Gastrocnemius medialis (tissue), 4 donors: ENCODE measurements at regions not wholly inside any gene's neighbourhood (a gene's known extent, or its start where the extent isn't known, plus 50 kb on each side); places are given as distances from the start of the nearest gene placed in this dataset.

Experiments
- ATAC-seq, 2 donors: fragments of 150-250 bp; one replicate each; pipeline ENCODE4 v1.9.1; 2016
- DNase-seq, 2 donors: peaks; one replicate each; pipeline ENCODE4 v3.0.0-alpha.2; 2019
- H3K27ac ChIP-seq, 4 donors: fragments of 200-600 bp; sonication (generic); 1 replicate in 1 of 4; 2 replicates in 3 of 4; pipeline ENCODE4 v1.5.1; 2016 to 2018; ENCODE audit warnings: mild to moderate bottlenecking in 2 of 4, moderate library complexity in 1 of 4
- H3K27me3 ChIP-seq, 3 donors: fragments of 200-600 bp; sonication (generic) in 2 of 3; 1 replicate in 1 of 3; 2 replicates in 2 of 3; pipeline versions ENCODE4 v1.5.1 to v1.6.0; 2016 to 2019; ENCODE audit warnings: mild to moderate bottlenecking in 1 of 3, moderate library complexity in 1 of 3
- H3K36me3 ChIP-seq, 2 donors: fragments of 200-600 bp; sonication (generic) in 1 of 2; one replicate each; pipeline ENCODE4 v1.5.1; 2017 to 2018
- H3K4me1 ChIP-seq, 2 donors: fragments of 200-600 bp; sonication (generic) in 1 of 2; one replicate each; pipeline ENCODE4 v1.5.1; 2016 to 2017; ENCODE audit warnings: mild to moderate bottlenecking in 2 of 2
- H3K4me3 ChIP-seq, 4 donors: fragments of 200-600 bp; sonication (generic) in 3 of 4; 1 replicate in 1 of 4; 2 replicates in 3 of 4; pipeline ENCODE4 v1.5.1; 2016 to 2019; ENCODE audit warnings: mild to moderate bottlenecking in 2 of 4
- H3K9me3 ChIP-seq, 3 donors: fragments of 200-600 bp; sonication (generic) in 2 of 3; 1 replicate in 1 of 3; 2 replicates in 2 of 3; pipeline ENCODE4 v1.5.1; 2016 to 2019
- POLR2A ChIP-seq, 2 donors: fragments of 450-650 bp; IDR thresholded peaks; one replicate each; pipeline ENCODE4 v1.6.1; 2017; ENCODE audit warnings: antibody characterized with exemption in 2 of 2, mild to moderate bottlenecking in 2 of 2, moderate library complexity in 2 of 2
- in situ Hi-C, 4 donors: fragments of 200-750 bp; cut with MboI; loops; one replicate each; pipeline versions ENCODE4 v1.15.0 to v1.8.0; 2017; ENCODE audit warnings: low sequenced_read_pairs in 4 of 4
- intact Hi-C: fragments of 100-400 bp; cut with DNase I; formaldehyde crosslinking; loops from one replicate; pipeline ENCODE4 v1.15.1; 2023; ENCODE audit warnings: low total_unique reads
- TF ChIP-seq, protein P1 (sequence below), 5 experiments: fragments of 450-650 bp in 3 of 5; fragments of 200-600 bp in 2 of 5; sonication (generic) in 2 of 5; IDR thresholded peaks in 4 of 5; conservative IDR thresholded peaks in 1 of 5; 1 replicate in 4 of 5; 2 replicates in 1 of 5; pipeline ENCODE4 v1.5.1; 2016 to 2019; ENCODE audit warnings: antibody characterized with exemption in 5 of 5, mild to moderate bottlenecking in 3 of 5, moderate library complexity in 3 of 5

DNA sequence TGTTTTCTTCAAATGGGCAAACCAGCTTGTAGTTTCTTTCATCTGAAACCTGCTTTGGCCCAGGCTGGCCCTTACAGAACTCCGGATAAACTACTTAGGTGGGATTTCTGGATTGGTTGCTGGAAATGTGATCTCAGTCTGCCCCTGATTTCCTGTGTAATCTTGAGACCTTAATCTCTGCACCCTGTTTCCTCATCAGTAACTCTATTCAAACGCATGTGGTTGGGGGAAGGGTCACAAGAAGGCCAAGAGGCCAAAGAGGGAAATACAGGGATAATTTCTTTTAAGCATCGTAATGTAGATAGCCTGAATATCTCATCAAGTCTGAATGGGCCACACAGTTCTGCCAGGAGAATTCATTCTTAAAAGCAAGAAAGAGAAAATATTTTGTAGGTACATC, 483.6 kb downstream of the LTN1 start:
- in situ Hi-C loops: no loop called here
- Histone ChIP-seq H3K27ac (no peak overlapping the region), H3K27me3 (no peaks in the 10 kb centered on the region)

DNA sequence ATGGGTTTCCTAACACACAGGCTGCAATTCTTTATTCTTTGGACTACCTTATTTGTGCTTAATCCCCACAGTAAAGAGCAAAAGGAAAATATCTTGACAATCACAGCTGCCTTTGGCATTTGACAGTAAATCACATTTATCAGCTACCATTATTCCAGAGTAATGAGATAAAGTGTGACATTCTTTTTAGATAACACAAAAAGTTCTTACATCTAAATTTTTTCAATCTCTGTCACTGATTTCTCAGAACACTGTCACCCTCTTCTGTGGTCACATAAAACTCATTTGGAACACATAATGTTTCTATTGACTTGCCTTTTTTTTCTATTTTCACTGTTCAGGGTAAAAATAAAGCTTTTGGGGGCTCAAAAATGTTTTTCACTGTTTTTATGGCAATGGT, 484.6 kb downstream of the LTN1 start:
- no peak for TF ChIP-seq POLR2A (IDR thresholded peaks at IDR 0.05)
- TF ChIP-seq, protein P1, sequence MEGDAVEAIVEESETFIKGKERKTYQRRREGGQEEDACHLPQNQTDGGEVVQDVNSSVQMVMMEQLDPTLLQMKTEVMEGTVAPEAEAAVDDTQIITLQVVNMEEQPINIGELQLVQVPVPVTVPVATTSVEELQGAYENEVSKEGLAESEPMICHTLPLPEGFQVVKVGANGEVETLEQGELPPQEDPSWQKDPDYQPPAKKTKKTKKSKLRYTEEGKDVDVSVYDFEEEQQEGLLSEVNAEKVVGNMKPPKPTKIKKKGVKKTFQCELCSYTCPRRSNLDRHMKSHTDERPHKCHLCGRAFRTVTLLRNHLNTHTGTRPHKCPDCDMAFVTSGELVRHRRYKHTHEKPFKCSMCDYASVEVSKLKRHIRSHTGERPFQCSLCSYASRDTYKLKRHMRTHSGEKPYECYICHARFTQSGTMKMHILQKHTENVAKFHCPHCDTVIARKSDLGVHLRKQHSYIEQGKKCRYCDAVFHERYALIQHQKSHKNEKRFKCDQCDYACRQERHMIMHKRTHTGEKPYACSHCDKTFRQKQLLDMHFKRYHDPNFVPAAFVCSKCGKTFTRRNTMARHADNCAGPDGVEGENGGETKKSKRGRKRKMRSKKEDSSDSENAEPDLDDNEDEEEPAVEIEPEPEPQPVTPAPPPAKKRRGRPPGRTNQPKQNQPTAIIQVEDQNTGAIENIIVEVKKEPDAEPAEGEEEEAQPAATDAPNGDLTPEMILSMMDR (IDR thresholded peaks at IDR 0.05 in 4 of 5, conservative IDR thresholded peaks at IDR 0.05 in 1 of 5): no peak
- ATAC-seq (no peak), DNase-seq (no peak)
- intact Hi-C loops: no loop called here
- Histone ChIP-seq H3K27ac (no peak overlapping the region), H3K36me3 (no peaks in the 10 kb centered on the region), H3K4me3 (no peak overlapping the region), H3K4me1 (no peaks in the 10 kb centered on the region), H3K27me3 (no peaks in the 10 kb centered on the region), H3K9me3 (no peaks in the 10 kb centered on the region)
- in situ Hi-C loops: no loop called here

More for the DNA sequence above, 483.6 kb downstream of the LTN1 start:
- Histone ChIP-seq H3K36me3 (no peaks in the 10 kb centered on the region), H3K9me3 (no peaks in the 10 kb centered on the region), H3K4me1 (peaks cover 0 to 4% of the 10 kb centered on the region in 2 donors), H3K4me3 (no peak overlapping the region)
- no peak for ATAC-seq
- DNase-seq: no peak
- TF ChIP-seq POLR2A (IDR thresholded peaks at IDR 0.05): no peak
- TF ChIP-seq, protein P1 (IDR thresholded peaks at IDR 0.05 in 4 of 5, conservative IDR thresholded peaks at IDR 0.05 in 1 of 5): no peak
- intact Hi-C loops: no loop called here

DNA sequence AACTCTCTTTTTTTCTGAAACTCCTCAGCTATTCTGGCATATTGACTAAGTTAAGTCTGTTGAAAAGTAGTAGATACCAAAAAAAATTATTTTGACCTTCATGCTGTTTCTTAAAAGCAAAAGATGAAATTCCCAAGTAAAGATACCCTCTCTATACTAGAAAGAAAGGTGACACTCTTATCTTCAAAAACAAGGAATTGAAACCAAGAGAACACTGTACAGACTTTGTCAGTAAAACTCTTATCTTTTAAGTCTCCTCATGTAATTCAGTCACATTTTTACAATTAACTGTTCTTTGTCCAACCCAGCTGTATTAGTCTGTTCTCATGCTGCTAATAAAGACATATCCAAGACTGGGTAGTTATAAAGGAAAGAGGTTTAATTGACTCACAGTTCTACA, 496.2 kb downstream of the LTN1 start:
- ATAC-seq (no peak), DNase-seq (no peak)
- Histone ChIP-seq H3K27ac (no peak overlapping the region), H3K4me1 (no peaks in the 10 kb centered on the region), H3K9me3 (no peaks in the 10 kb centered on the region), H3K27me3 (no peaks in the 10 kb centered on the region), H3K4me3 (no peak overlapping the region), H3K36me3 (no peaks in the 10 kb centered on the region)
- in situ Hi-C loops: no loop called here
- intact Hi-C loops: no loop called here
- no peak for TF ChIP-seq POLR2A (IDR thresholded peaks at IDR 0.05)
- TF ChIP-seq, protein P1 (IDR thresholded peaks at IDR 0.05 in 4 of 5, conservative IDR thresholded peaks at IDR 0.05 in 1 of 5): no peak

DNA sequence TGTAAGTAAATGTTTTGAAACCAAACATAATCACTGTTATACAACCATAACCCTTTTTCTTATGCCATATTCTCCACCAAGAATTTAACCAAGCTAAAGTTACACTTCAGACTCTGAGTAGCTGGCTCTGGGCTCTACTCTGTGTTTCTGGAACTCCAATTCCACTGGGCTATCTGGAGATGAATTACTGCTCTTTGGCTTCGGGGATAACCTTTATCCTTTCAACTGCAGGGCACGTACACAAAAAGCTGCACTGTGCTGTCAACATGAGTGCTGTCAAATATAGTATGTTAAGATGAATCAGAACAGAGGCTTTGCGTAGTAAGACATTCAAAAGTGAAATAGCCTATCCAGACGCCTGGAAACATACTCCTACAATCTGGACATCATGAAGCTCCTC, 500.6 kb downstream of the LTN1 start:
- intact Hi-C loops: no loop called here
- Histone ChIP-seq H3K36me3 (no peaks in the 10 kb centered on the region), H3K4me3 (no peak overlapping the region), H3K9me3 (no peaks in the 10 kb centered on the region), H3K27me3 (no peaks in the 10 kb centered on the region), H3K4me1 (no peaks in the 10 kb centered on the region), H3K27ac (no peak overlapping the region)
- DNase-seq: no peak
- in situ Hi-C loops: no loop called here
- no peak for ATAC-seq
- TF ChIP-seq, protein P1 (IDR thresholded peaks at IDR 0.05 in 4 of 5, conservative IDR thresholded peaks at IDR 0.05 in 1 of 5): no peak

DNA sequence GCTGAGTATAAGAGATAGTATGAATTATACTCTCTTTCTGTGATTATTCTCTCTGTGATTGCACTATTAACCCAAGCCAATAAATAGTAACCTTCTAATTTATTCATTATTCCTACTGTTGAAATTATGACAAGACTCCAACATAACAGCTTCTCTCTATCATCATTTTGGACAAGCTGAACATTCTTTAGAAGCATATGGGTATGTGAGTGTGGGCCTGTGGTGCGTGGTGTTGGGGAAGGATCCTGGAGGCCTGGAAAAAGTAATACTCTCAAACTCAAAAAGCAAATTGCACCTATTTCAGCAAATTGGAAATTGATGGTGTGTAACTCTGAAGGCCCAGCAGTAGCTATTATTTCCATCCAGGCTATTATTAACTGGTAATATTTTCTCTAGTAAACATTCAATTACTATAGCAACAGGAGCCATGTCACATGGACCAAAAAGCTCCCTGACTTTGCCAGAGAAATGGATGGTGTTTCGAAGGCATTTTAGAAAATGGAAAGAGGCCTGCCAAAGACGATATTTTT, 502.8 kb downstream of the LTN1 start:
- in situ Hi-C loops: no loop called here
- Histone ChIP-seq H3K4me3 (no peak overlapping the region), H3K36me3 (no peaks in the 10 kb centered on the region), H3K27ac (no peak overlapping the region), H3K4me1 (no peaks in the 10 kb centered on the region), H3K27me3 (no peaks in the 10 kb centered on the region), H3K9me3 (no peaks in the 10 kb centered on the region)
- no peak for TF ChIP-seq POLR2A (IDR thresholded peaks at IDR 0.05)
- TF ChIP-seq, protein P1 (IDR thresholded peaks at IDR 0.05 in 4 of 5, conservative IDR thresholded peaks at IDR 0.05 in 1 of 5): no peak
- intact Hi-C loops: no loop called here
- ATAC-seq (no peak), DNase-seq (no peak)
